ENCODE measurements at regions not wholly inside any gene's neighbourhood (a gene's known extent, or its start where the extent isn't known, plus 50 kb on each side); places are given as distances from the start of the nearest gene placed in this dataset.
A peak's percentile ranks its signal among the peaks of the same experiment; 100 is the strongest.
"Not testable (repeated sequence)": the region's sequence is repeated elsewhere in the genome, so short reads cannot be mapped to it uniquely, and the experiment has no call there.

GRCh38 chr2:54065411-54065810 is 50.0 kb upstream of the ACYP2 start:
- DNase-seq: peak in 1 of 3 donors; percentile 87

DNA sequence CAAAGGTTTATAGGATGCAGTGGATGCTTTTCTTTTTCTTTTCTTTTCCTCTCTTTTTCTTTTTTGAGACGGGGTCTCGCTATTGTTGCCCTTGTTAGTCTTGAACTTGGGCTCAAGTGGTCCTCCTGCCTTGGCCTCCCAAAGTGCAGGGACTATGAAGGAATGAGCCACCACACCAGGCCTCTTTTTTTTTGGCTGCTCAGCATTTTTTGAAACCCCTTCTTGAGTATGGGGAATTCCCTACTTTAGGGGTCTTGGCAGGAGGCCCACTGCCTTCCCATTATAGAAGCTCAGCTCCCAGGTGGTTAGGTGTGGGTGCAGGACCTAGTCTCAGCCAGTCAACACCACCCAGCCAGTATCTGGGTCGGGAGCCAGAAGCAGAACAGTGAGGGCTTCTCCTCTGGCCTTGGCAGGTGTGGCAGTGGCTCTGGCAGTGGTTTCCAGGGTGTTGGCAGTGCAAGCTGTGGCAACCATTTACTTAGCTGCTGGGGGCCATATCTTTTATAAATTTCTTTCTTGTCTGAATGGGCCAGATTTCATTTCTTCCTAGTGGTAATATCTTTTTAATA is 51.4 kb upstream of the ACYP2 start:
- DNase-seq: no peak

DNA sequence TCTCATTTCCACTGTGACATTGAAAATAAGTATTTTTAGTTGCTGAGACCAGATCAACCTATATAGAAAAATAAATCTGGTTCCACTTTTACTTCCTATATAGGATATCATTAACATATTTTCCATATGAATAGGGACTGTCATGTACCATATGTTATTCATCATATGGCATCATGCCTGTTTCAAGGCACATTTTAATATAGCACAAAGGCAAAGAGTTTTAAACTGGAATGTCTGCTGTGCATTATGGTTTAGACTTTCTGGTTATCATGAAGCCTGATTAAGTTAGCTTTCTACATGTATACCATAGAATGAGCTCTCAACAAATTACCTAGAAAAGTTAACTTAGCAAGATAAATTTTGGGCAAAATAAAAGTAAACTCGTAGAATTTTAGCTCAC is 53.0 kb upstream of the ACYP2 start:
- no peak for DNase-seq

DNA sequence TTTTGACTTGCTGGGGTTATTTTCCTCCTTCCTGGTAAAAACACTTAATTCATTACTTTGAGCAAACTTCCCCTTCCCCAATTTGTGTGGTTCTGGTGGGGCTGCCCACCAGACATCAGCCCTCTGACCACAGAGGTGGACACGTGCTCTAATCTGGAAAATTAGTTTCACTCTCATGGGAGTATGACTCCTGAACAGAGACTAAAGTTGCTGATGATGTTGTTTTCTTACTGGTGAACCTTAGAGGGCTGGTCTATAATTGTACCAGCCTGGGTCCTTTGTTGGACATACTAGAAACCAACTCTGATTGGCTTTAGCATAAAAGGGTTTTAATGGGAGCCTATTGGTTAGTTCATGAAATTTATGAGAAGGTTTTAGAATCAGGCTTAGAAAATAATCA is 54.1 kb upstream of the ACYP2 start:
- no peak for DNase-seq

GRCh38 chr2:54059986-54060385 is 55.4 kb upstream of the ACYP2 start:
- no peak for DNase-seq

GRCh38 chr2:54059504-54059903 is 55.9 kb upstream of the ACYP2 start:
- DNase-seq: no peak

GRCh38 chr2:54058449-54058848 is 57.0 kb upstream of the ACYP2 start:
- DNase-seq: no peak

DNA sequence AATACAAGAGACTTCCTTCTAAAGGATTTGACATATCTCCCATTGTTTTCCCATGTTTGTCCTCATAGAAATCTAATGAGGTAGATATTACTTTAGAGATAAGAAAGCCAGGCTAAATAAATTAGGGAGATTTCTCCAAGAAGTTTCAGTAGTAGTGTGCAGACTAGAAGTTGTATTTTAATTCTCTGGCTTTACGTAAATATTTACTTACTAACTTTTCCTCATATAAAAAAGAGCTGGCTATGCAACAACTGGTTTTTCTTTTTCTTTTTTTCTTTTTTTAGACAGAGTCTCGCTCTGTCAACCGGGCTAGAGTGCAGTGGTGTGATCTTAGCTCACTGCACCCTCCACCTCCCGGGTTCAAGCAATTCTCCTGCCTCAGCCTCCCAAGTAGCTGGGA is 60.6 kb upstream of the ACYP2 start:
- DNase-seq: no peak

DNA sequence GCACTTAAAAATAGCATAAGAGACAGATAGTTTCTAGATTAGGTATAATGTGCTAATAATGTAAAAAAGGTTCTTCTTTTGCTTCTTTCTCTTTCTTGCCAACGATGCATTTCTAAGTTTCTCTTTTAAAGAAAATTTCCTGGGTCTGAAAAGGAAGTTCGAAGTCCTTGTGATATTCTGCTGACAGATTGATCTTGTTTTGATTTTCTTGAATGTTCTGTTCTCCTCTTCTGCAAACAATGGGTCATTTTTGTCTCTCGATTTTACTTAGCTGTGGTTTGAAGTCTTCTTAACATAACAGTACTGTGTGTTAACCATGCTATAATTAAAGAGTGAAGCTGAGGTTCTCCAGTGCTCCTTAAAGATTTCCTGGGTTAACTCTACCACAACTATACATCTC is 61.1 kb upstream of the ACYP2 start:
- no peak for DNase-seq

DNA sequence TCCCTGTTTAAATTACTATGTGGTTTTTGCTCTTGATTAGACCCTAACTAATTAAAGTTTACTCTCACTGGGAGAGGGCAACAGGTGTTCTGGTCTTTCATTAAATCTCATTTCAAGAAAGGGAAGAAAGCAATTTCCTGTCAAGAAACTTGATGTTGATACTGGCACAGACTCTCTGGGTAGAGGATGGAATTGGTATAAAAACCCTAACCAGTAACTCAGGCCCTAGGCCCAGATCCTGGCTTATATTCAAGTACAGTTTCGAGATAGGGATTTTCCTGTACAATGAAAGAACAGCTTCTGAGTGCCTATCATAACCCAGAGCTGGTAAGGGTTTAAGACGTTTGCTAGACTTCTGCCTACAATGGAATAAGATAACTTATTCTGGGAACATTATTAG is 61.6 kb upstream of the ACYP2 start:
- DNase-seq: no peak

- no peak for DNase-seq
These were observed 62.3 kb upstream of the ACYP2 start for GRCh38 chr2:54052825-54053718.

DNA sequence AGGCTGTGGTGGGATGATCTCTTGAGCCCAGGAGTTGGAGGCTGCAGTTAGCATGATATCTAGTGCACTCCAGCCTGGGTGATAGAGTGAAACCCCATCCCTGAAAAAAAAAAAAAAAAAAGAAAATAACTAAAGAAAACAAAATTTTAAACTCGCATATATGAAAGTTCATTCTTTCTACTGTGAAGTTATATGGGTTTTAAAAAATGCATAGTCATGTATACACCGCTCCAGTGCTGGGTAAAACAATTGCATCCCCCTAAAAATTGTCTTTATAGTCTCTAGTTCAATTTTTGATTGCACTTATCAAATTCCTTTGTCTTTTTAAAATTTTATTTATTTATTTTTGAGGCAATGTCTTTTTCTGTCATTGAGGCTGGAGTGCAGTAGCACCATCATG is 65.0 kb upstream of the ACYP2 start:
- DNase-seq: no peak

DNA sequence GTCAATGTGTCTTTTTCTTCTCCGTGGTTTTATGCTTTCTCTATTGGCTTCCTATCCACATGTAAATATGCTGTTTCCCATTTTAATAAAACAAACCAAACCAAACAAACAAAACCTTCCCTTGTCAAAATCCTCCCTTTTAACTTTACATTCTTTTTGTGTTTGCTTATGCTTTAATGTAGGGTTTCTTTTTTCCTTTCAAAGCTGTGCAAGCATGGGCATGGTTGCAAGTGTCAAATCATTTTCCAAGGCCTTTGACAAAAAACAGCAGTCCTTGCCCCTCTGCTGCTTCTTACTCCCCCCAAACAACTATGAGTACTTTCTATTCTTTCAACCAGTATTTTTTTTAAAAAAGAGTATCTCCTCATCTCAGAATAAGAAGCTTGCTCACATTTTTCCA is 66.0 kb upstream of the ACYP2 start:
- no peak for DNase-seq

GRCh38 chr2:54048896-54049295 is 66.5 kb upstream of the ACYP2 start:
- not testable (repeated sequence) for DNase-seq

- no peak for DNase-seq
These were observed 67.2 kb upstream of the ACYP2 start for GRCh38 chr2:54048117-54048785.

DNA sequence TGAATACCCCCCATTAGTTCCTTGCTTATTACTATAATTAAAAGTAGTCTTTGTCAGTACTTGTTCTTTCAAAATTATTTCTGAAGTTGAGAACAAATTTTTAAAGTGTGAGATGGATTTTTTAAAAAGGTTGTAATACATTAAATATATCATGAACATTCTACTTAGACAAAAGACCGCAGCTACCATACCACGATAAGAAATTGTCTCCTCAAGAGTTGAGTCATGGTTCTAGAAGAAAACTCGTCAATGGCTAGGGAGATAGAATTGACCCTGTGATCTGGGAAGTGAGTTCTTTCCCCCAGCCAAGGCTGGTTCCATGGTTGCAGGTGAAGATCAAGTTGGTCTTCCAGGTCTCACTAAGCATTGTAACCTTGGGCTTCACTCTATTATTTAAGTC is 67.8 kb upstream of the ACYP2 start:
- DNase-seq: no peak

GRCh38 chr2:54047091-54047490 is 68.3 kb upstream of the ACYP2 start:
- no peak for DNase-seq

DNA sequence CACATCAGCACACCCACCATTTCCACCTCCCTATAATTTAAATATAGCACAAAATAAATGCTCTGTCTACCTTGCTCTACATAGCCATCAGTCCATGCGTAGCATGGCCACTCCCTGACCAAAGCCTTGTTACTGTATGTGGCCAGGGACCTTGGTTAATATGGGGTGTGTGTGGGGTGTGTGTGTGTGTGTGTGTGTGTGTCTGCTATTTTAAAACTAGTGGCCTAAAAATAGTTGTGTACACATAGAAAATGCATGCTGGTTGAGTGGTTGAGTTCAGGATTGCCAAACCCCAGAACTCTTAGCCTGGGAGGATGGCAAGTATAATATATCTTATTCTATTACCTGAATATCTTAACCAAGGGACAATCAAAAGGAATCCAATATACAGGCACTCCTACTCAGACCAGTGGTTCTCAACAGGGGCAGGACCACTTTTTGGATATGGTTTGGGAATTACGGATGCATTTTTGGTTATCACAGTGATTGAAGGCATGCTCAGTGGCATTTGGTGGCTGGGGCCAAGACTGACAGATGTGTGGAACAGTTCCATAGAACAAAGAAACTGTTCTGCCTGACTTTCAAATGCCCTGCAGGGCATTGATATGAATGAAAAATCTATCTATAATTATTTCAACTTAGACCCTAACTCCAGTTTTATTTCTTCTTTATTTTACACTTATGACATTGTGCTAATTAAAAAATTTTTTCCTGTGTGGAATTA is 72.3 kb upstream of the PSME4 start:
- no peak for DNase-seq

- no peak for DNase-seq
These were observed 71.5 kb upstream of the PSME4 start for GRCh38 chr2:54042341-54042740.

- no peak for DNase-seq
These were observed 70.3 kb upstream of the PSME4 start for GRCh38 chr2:54041135-54041534.

GRCh38 chr2:54040685-54041084 is 69.9 kb upstream of the PSME4 start:
- no peak for DNase-seq

DNA sequence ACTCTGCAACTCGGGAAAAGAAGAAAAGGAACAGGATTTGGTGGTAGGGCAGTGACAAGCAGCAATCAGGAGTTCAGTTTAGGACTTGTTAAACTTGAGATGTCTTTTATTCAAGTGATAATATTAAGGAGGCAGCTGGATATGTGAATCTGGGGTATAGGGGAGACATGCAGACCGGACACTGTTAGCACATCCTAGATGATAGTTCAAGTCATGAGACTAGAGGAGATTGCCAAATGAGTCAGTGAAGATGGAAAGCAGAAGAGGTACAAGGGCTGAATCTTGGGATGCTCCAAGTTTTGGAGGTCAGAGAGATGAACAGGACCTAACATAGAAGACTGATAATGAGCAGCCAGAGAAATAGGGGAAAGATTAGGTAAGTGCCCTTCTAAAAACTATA is 69.5 kb upstream of the PSME4 start:
- no peak for DNase-seq

GRCh38 chr2:54038835-54039234 is 68.0 kb upstream of the PSME4 start:
- no peak for DNase-seq
